Endodermal cell (in vitro differentiated cells): ENCODE measurements at regions not wholly inside any gene's neighbourhood (a gene's known extent, or its start where the extent isn't known, plus 50 kb on each side); places are given as distances from the start of the nearest gene placed in this dataset.

Source experiments
- DNase-seq: peaks from one replicate; pipeline ENCODE4 v3.0.0-alpha.2; 2017
- H3K27ac ChIP-seq: 2 replicates; pipeline ENCODE4 v1.5.1; 2013; ENCODE audit warnings: mild to moderate bottlenecking, low read depth, low read length, moderate library complexity
- H3K27me3 ChIP-seq: 2 replicates; pipeline ENCODE4 v1.6.1; 2013; ENCODE audit warnings: mild to moderate bottlenecking, low read length, moderate library complexity; ENCODE audit not compliant: insufficient read depth, control insufficient read depth, poor library complexity, severe bottlenecking
- H3K36me3 ChIP-seq: 2 replicates; pipeline ENCODE4 v1.7.0; 2013; ENCODE audit warnings: mild to moderate bottlenecking, low read length, moderate library complexity; ENCODE audit not compliant: control insufficient read depth, insufficient read depth
- H3K4me1 ChIP-seq: one replicate; pipeline ENCODE4 v1.7.0; 2013; ENCODE audit warnings: low read length; ENCODE audit not compliant: control insufficient read depth, insufficient read depth
- H3K4me3 ChIP-seq: 2 replicates; pipeline ENCODE4 v1.5.1; 2013; ENCODE audit warnings: mild to moderate bottlenecking, low read length, moderate library complexity
- H3K9ac ChIP-seq: 2 replicates; pipeline ENCODE4 v1.6.1; 2013; ENCODE audit warnings: mild to moderate bottlenecking, low read length, moderate library complexity; ENCODE audit not compliant: poor library complexity, severe bottlenecking; ENCODE audit errors: extremely low read depth
- H3K9me3 ChIP-seq: 2 replicates; pipeline ENCODE4 v1.6.1; 2013; ENCODE audit warnings: mild to moderate bottlenecking, low read length, moderate library complexity; ENCODE audit not compliant: control insufficient read depth
- H3K27ac Mint-ChIP-seq: 2 replicates; pipeline ENCODE4 v1.8.0; 2020; ENCODE audit warnings: mixed read lengths
- H3K27me3 Mint-ChIP-seq: 2 replicates; pipeline ENCODE4 v1.8.0; 2021; ENCODE audit warnings: mild to moderate bottlenecking, mixed read lengths; ENCODE audit not compliant: insufficient read depth
- H3K36me3 Mint-ChIP-seq: 2 replicates; pipeline ENCODE4 v1.8.0; 2020; ENCODE audit warnings: low read depth, mixed read lengths
- H3K4me1 Mint-ChIP-seq: 2 replicates; pipeline ENCODE4 v1.8.0; 2020; ENCODE audit warnings: mixed read lengths
- H3K4me3 Mint-ChIP-seq: 2 replicates; pipeline ENCODE4 v1.8.0; 2020; ENCODE audit warnings: mild to moderate bottlenecking, moderate library complexity, mixed read lengths
- H3K9me3 Mint-ChIP-seq: 2 replicates; pipeline ENCODE4 v1.8.0; 2020; ENCODE audit warnings: mild to moderate bottlenecking, mixed read lengths
- WGBS, 2 experiments: methylation state at CpG; one replicate each; pipeline versions ENCODE4 v1.1.5 to v1.1.7; 2013; ENCODE audit warnings: missing lambda C conversion rate in 2 of 2, mixed read lengths in 1 of 2; ENCODE audit not compliant: insufficient coverage in 1 of 2, insufficient read length in 1 of 2; 5-methylcytosine and 5-hydroxymethylcytosine counted together
- TF ChIP-seq, protein P1 (sequence below): fragments of 200-600 bp; sonication (generic); conservative IDR thresholded peaks from 2 replicates; pipeline ENCODE4 v1.5.0; 2021; ENCODE audit warnings: antibody characterized with exemption, mild to moderate bottlenecking

DNA sequence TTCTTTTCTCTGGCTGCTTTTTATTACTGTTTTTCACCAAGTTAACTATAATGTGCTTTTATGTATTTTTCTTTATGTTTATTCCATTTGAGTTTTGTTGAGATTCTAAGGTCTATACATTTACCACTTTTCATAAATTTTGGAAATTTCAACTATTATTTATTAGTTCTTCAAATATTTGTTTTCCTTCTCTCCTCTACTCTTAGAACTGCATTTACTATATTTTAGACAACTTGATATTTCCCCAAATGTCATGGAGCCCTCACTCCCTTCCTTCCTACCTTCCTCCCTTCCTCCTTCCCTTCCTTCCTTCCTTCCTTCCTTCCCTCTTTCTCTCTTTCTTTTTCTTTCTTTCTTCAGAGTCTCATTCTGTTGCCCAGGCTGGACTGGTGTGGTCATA, 81.4 kb upstream of the TNIK start:
- Histone ChIP-seq H3K9me3 (no peaks in the 10 kb centered on the region), H3K4me1 (no peaks in the 10 kb centered on the region), H3K9ac (no peak overlapping the region), H3K27ac (no peak overlapping the region), H3K4me3 (no peak overlapping the region), H3K27me3 (no peaks in the 10 kb centered on the region), H3K36me3 (no peaks in the 10 kb centered on the region)
- no peak for DNase-seq
- Mint-ChIP-seq H3K4me3 (no peak overlapping the region), H3K4me1 (no peaks in the 10 kb centered on the region), H3K27ac (no peak overlapping the region), H3K36me3 (no peaks in the 10 kb centered on the region), H3K27me3 (no peaks in the 10 kb centered on the region), H3K9me3 (peaks cover 2% of the 10 kb centered on the region)
- TF ChIP-seq, protein P1, sequence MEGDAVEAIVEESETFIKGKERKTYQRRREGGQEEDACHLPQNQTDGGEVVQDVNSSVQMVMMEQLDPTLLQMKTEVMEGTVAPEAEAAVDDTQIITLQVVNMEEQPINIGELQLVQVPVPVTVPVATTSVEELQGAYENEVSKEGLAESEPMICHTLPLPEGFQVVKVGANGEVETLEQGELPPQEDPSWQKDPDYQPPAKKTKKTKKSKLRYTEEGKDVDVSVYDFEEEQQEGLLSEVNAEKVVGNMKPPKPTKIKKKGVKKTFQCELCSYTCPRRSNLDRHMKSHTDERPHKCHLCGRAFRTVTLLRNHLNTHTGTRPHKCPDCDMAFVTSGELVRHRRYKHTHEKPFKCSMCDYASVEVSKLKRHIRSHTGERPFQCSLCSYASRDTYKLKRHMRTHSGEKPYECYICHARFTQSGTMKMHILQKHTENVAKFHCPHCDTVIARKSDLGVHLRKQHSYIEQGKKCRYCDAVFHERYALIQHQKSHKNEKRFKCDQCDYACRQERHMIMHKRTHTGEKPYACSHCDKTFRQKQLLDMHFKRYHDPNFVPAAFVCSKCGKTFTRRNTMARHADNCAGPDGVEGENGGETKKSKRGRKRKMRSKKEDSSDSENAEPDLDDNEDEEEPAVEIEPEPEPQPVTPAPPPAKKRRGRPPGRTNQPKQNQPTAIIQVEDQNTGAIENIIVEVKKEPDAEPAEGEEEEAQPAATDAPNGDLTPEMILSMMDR, result no peak

GRCh38 chr3:171541181-171541580, 81.0 kb upstream of the TNIK start:
- H3K4me1 ChIP-seq, result no peaks in the 10 kb centered on the region
- H3K27me3 ChIP-seq, result no peaks in the 10 kb centered on the region
- no peak overlapping the region for H3K4me3 ChIP-seq
- Mint-ChIP-seq H3K36me3 (no peaks in the 10 kb centered on the region), H3K27ac (no peak overlapping the region), H3K4me3 (no peak overlapping the region), H3K9me3 (peaks cover 2% of the 10 kb centered on the region), H3K4me1 (no peaks in the 10 kb centered on the region), H3K27me3 (no peaks in the 10 kb centered on the region)
- H3K9ac ChIP-seq, result no peak overlapping the region
- no peak overlapping the region for H3K27ac ChIP-seq
- TF ChIP-seq, protein P1, result no peak
- WGBS, 2 experiments, result 100% methylated on average over 1 of the region's 2 CpGs; no CpG with 5 or more reads in 1 of the 2 experiments
- H3K36me3 ChIP-seq, result no peaks in the 10 kb centered on the region
- H3K9me3 ChIP-seq, result no peaks in the 10 kb centered on the region
- DNase-seq, result no peak

DNA sequence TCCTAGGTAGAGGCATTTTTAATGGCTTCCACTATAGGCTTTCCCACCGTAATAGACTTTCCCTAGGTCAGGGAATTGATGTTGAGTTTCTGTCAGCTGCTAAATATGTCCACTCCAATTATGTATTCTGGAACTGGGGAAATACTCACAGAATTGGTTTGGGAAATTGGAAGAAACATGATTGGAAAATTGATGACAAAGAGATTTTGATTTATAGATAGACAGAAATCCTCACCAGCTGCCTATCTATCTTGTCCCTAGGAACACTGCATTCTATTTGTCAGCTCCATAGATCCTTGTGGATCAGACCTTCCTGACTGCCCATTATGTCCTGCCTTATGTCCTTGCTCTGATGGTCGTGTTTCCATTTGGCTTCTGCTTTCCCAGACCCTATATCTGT, 75.6 kb upstream of the TNIK start:
- Histone ChIP-seq H3K4me1 (no peaks in the 10 kb centered on the region), H3K4me3 (no peak overlapping the region), H3K9ac (no peak overlapping the region), H3K27me3 (no peaks in the 10 kb centered on the region), H3K27ac (no peak overlapping the region), H3K36me3 (no peaks in the 10 kb centered on the region), H3K9me3 (no peaks in the 10 kb centered on the region)
- peaks cover 4% of the 10 kb centered on the region for H3K9me3 Mint-ChIP-seq
- H3K4me3 Mint-ChIP-seq, result no peak overlapping the region
- no peak for DNase-seq
- H3K4me1 Mint-ChIP-seq, result no peaks in the 10 kb centered on the region
- no peaks in the 10 kb centered on the region for H3K27me3 Mint-ChIP-seq
- H3K27ac Mint-ChIP-seq, result no peak overlapping the region
- 94 to 100% methylated on average over 2 of the region's 2 CpGs for WGBS, 2 experiments
- H3K36me3 Mint-ChIP-seq, result no peaks in the 10 kb centered on the region
- TF ChIP-seq, protein P1, result no peak
